ENCODE measurements at regions not wholly inside any gene's neighbourhood (a gene's known extent, or its start where the extent isn't known, plus 50 kb on each side); places are given as distances from the start of the nearest gene placed in this dataset.
A peak's percentile ranks its signal among the peaks of the same experiment; 100 is the strongest.

GRCh38 chr2:41718705-41719104 is 329.1 kb upstream of the PKDCC start:
- DNase-seq, result no peak
- H3K4me3 ChIP-seq, result no peak overlapping the region
- H3K27me3 ChIP-seq, result no peaks in the 10 kb centered on the region
- no peaks in the 10 kb centered on the region for H3K9me3 ChIP-seq
- intact Hi-C loops (cut with DNase I; ENCODE audit: low total_unique reads), result no loop called here
- 71 to 92% (median 89%) methylated on average over 1 of the region's 1 CpG for WGBS, 5 donors
- H3K4me1 ChIP-seq, result peaks cover 0 to 4% (median 0%) of the 10 kb centered on the region in 4 donors
- no peak overlapping the region for H3K27ac ChIP-seq
- TF ChIP-seq POLR2AphosphoS5 (IDR thresholded peaks at IDR 0.05) (no peak), EP300 (IDR thresholded peaks at IDR 0.05) (no peak), POLR2A (IDR thresholded peaks at IDR 0.05) (no peak), CTCF (IDR thresholded peaks at IDR 0.05) (no peak)
- H3K36me3 ChIP-seq, result no peaks in the 10 kb centered on the region

- Histone ChIP-seq H3K4me1 (peaks cover 0 to 4% (median 0%) of the 10 kb centered on the region in 4 donors), H3K36me3 (no peaks in the 10 kb centered on the region), H3K9me3 (no peaks in the 10 kb centered on the region), H3K4me3 (no peak overlapping the region), H3K27ac (no peak overlapping the region), H3K27me3 (no peaks in the 10 kb centered on the region)
- intact Hi-C loops (cut with DNase I; ENCODE audit: low total_unique reads), result no loop called here
- WGBS, 5 donors, result 95 to 99% (median 98%) methylated on average over 6 of the region's 6 CpGs
- TF ChIP-seq POLR2A (IDR thresholded peaks at IDR 0.05) (no peak), EP300 (IDR thresholded peaks at IDR 0.05) (no peak), CTCF (IDR thresholded peaks at IDR 0.05) (no peak), POLR2AphosphoS5 (IDR thresholded peaks at IDR 0.05) (no peak)
- no peak for DNase-seq
These were observed 328.1 kb upstream of the PKDCC start for GRCh38 chr2:41719756-41720155.

GRCh38 chr2:41720331-41721251 is 327.2 kb upstream of the PKDCC start:
- no peaks in the 10 kb centered on the region for H3K27me3 ChIP-seq
- H3K27ac ChIP-seq, result no peak overlapping the region
- 54 to 72% (median 64%) methylated on average over 6 of the region's 6 CpGs for WGBS, 5 donors
- H3K4me3 ChIP-seq, result no peak overlapping the region
- DNase-seq, result peak in 1 of 2 donors; percentile 23
- TF ChIP-seq POLR2A (IDR thresholded peaks at IDR 0.05), result no peak
- TF ChIP-seq CTCF (IDR thresholded peaks at IDR 0.05), result no peak
- no peak for TF ChIP-seq EP300 (IDR thresholded peaks at IDR 0.05)
- intact Hi-C loops (cut with DNase I; ENCODE audit: low total_unique reads), result no loop called here
- no peaks in the 10 kb centered on the region for H3K36me3 ChIP-seq
- peaks cover 0 to 4% (median 0%) of the 10 kb centered on the region in 4 donors for H3K4me1 ChIP-seq
- H3K9me3 ChIP-seq, result no peaks in the 10 kb centered on the region

GRCh38 chr2:41722668-41723369 is 325.0 kb upstream of the PKDCC start:
- no peak overlapping the region for H3K4me3 ChIP-seq
- intact Hi-C loops (cut with DNase I; ENCODE audit: low total_unique reads), result no loop called here
- peaks cover 0 to 4% (median 0%) of the 10 kb centered on the region in 4 donors for H3K4me1 ChIP-seq
- H3K9me3 ChIP-seq, result no peaks in the 10 kb centered on the region
- TF ChIP-seq CTCF (IDR thresholded peaks at IDR 0.05), result no peak
- no peak for TF ChIP-seq POLR2AphosphoS5 (IDR thresholded peaks at IDR 0.05)
- no peak for TF ChIP-seq POLR2A (IDR thresholded peaks at IDR 0.05)
- TF ChIP-seq EP300 (IDR thresholded peaks at IDR 0.05), result no peak
- DNase-seq, result no peak
- no peaks in the 10 kb centered on the region for H3K36me3 ChIP-seq
- WGBS, 5 donors, result 87 to 94% (median 91%) methylated on average over 6 of the region's 6 CpGs
- no peaks in the 10 kb centered on the region for H3K27me3 ChIP-seq
- H3K27ac ChIP-seq, result no peak overlapping the region

Measured in stomach (tissue), 8 donors.